GM21576 (cell line): ENCODE measurements at regions not wholly inside any gene's neighbourhood (a gene's known extent, or its start where the extent isn't known, plus 50 kb on each side); places are given as distances from the start of the nearest gene placed in this dataset.
A peak's percentile ranks its signal among the peaks of the same experiment; 100 is the strongest.

ENCODE experiments used
- ATAC-seq: cut with Tn5 transposase; IDR thresholded peaks from one replicate; pipeline ENCODE4 v1.9.1; 2021; ENCODE audit warnings: mild to moderate bottlenecking, moderate library complexity; ENCODE audit not compliant: unreplicated experiment

- ATAC-seq: no peak
Measured at GRCh38 chr1:115495111-115495510, 146.7 kb upstream of the VANGL1 start.

GRCh38 chr1:115493834-115494233 lies 147.9 kb upstream of the VANGL1 start:
- ATAC-seq: no peak

- ATAC-seq: no peak
Measured at GRCh38 chr1:115492880-115493279, 148.9 kb upstream of the VANGL1 start.

- ATAC-seq: no peak
Measured at GRCh38 chr1:115492019-115492595, 149.7 kb upstream of the VANGL1 start.

GRCh38 chr1:115491298-115492018 lies 150.3 kb upstream of the VANGL1 start:
- no peak for ATAC-seq

GRCh38 chr1:115479055-115479482 lies 141.0 kb upstream of the NGF start:
- ATAC-seq: no peak

- ATAC-seq: no peak
Measured at GRCh38 chr1:115477071-115477470, 139.0 kb upstream of the NGF start.

GRCh38 chr1:115476616-115477015 lies 138.6 kb upstream of the NGF start:
- ATAC-seq: no peak

- no peak for ATAC-seq
Measured at GRCh38 chr1:115475901-115476300, 137.9 kb upstream of the NGF start.

GRCh38 chr1:115475252-115475651 lies 137.2 kb upstream of the NGF start:
- ATAC-seq: no peak

- no peak for ATAC-seq
Measured at GRCh38 chr1:115473986-115474565, 136.0 kb upstream of the NGF start.

GRCh38 chr1:115469703-115470476 lies 131.8 kb upstream of the NGF start:
- ATAC-seq: peak; percentile 69

- no peak for ATAC-seq
Measured at GRCh38 chr1:115467790-115468189, 129.7 kb upstream of the NGF start.

GRCh38 chr1:115467196-115467595 lies 129.1 kb upstream of the NGF start:
- ATAC-seq: no peak

- no peak for ATAC-seq
Measured at GRCh38 chr1:115466433-115466832, 128.4 kb upstream of the NGF start.

- no peak for ATAC-seq
Measured at GRCh38 chr1:115465802-115466363, 127.8 kb upstream of the NGF start.

- no peak for ATAC-seq
Measured at GRCh38 chr1:115463347-115463746, 125.3 kb upstream of the NGF start.

- ATAC-seq: no peak
Measured at GRCh38 chr1:115462566-115463076, 124.6 kb upstream of the NGF start.

- ATAC-seq: no peak
Measured at GRCh38 chr1:115461526-115461925, 123.5 kb upstream of the NGF start.

GRCh38 chr1:115459161-115459560 lies 121.1 kb upstream of the NGF start:
- ATAC-seq: no peak
